ENCODE measurements at regions not wholly inside any gene's neighbourhood (a gene's known extent, or its start where the extent isn't known, plus 50 kb on each side); places are given as distances from the start of the nearest gene placed in this dataset.

GRCh38 chr1:110756506-110756905 is 81.8 kb upstream of the KCNA3 start:
- TF ChIP-seq SPI1 (IDR thresholded peaks at IDR 0.05; ENCODE audit: borderline replicate concordance, low read depth) = no peak
- no peak for TF ChIP-seq GABPA (IDR thresholded peaks at IDR 0.05; ENCODE audit: low read depth)

Data from HL-60 (cell line).